ENCODE measurements at regions not wholly inside any gene's neighbourhood (a gene's known extent, or its start where the extent isn't known, plus 50 kb on each side); places are given as distances from the start of the nearest gene placed in this dataset.
"Not testable (repeated sequence)": the region's sequence is repeated elsewhere in the genome, so short reads cannot be mapped to it uniquely, and the experiment has no call there.

DNA sequence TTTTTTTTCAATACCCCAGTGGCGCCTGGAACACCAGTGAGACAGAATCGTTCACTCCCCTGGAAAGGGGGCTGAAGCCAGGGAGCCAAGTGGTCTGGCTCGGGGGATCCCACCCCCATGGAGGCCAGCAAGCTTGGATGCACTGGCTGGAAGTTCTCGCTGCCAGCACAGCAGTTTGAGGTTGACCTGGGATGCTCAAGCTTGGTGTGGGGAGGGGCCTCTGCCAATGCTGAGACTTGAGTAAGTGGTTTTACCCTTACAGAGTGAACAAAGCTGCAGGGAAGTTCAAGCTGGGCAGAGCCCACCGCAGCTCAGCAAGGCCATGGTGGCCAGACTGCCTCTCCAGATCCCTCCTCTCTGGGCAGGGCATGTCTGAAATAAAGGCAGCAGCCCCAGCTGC lies 276.2 kb upstream of the CNTN6 start:
- no peak for DNase-seq (ENCODE audit: low read depth in 2 of 2)

DNA sequence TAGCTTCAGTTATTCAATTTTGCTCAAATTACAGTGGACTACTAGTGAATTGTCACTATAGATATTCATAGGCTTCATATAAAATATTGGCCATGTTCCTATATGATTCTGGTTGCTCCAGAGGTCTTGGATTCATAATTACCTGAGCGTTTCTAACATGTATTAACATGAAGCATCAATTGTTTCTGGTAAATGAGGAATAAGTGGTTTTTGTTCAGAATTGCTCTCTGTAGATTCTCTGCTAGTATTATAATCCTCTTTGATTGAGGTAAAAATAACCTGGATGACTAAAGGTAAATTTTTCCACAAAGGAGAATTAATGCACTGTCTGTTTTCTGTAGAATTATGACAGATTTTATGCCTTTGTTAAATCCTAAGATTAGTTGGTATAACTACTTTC lies 258.1 kb upstream of the CNTN6 start:
- DNase-seq (ENCODE audit: low read depth in 2 of 2): no peak

DNA sequence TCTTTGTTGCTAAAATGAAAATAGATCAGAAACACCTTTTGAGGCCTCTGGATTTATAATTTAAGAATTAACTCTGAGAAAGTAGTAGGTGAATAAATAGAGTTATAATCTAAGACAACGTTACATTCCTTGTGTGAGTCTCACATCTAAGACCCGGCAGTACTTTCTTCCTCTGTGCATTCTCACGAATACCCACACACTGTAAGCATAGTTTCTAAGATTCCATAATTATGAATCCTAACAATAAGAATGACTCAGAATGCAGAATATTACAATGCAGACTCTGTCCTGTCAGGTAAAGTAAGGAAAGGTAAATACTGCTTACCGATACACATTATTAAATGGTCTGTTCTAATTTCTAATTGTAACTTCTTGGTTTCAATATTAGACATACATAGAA lies 257.7 kb upstream of the CNTN6 start:
- DNase-seq (ENCODE audit: low read depth in 2 of 2): no peak

DNA sequence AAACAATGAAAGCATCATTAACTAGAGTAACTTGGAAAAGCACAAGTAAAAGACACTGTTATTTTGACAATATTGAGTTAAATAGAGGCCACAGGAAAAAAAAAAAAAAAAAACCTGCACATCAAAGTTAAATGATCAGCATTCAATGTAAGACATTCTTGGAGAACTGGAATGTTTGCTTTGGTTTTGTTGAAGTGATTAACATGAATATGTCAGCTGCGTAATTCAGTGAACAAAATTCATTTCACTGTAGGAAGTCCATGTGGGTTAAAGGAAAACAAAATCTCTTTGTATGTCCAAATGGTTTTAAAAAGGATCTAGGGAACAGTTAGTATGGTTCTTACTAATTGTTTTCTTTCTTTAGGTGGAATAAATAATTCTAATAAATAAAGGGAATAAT lies 252.8 kb upstream of the CNTN6 start:
- DNase-seq (ENCODE audit: low read depth in 2 of 2): no peak

DNA sequence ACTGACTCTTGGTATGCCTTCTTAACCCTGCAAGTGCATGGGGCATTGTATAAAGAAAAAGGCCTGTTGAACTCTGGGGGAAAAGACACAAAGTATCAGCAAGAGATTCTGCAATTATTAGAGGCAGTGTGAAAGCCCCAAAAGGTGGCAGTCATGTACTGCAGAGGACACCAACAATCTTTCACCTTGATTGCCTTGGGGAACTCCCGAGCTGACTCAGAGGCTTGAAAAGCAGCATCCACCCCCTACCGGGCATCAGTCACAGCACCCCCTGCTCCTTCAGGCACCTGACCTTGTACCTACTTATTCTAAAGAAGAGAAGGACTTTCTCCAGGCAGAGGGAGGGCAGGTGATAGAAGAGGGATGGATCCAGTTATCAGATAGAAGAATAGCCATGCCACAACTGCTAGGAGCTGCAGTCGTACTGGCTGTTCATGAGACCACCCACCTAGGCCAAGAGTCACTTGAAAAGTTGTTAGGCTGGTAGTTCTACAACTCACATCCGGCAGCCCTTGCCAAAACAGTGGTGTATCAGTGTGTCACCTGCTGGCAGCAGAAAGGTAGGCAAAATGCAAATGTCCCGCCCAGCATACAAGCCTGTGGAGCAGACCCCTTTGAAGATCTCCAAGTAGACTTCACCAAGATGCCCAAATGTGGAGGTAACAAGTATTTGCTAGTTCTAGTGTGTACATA lies 241.6 kb upstream of the CNTN6 start:
- DNase-seq (ENCODE audit: low read depth in 2 of 2): no peak

DNA sequence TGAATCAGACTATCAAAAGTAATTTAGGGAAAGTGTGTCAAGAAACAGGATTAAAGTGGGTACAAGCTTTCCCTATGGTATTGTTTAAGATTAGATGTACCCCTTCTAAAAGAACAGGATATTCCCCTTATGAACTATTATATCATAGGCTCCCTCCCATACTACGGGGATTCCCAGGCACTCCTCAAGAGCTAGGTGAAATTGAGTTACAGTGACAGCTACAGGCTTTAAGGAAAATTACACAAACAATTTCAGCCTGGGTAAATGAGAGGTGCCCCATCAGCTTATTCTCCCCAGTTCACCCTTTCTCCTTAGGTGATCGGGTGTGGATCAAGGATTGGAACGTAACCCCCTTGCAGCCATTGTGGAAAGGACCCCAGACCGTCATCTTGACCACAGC lies 240.8 kb upstream of the CNTN6 start:
- DNase-seq (ENCODE audit: low read depth in 2 of 2): no peak

DNA sequence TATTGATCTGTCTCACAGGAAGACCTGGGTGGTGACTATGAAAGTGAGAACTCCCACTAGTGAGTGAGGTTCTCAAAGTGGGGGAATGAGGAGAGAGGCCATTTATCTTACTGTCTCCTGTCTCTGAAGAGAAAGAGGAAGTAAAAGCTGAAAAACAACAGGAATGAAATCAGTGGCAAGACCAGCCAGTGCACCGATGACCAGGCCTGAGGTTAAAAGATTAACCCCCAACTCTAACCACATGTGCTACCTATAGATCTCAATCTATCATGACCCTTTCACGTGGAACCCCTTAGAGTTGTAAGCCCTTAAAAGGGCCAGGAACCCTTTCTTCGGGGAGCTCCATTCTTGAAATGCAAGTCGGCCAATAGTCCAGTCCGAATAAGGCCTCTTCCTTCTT lies 239.3 kb upstream of the CNTN6 start:
- no peak for DNase-seq (ENCODE audit: low read depth in 2 of 2)

DNA sequence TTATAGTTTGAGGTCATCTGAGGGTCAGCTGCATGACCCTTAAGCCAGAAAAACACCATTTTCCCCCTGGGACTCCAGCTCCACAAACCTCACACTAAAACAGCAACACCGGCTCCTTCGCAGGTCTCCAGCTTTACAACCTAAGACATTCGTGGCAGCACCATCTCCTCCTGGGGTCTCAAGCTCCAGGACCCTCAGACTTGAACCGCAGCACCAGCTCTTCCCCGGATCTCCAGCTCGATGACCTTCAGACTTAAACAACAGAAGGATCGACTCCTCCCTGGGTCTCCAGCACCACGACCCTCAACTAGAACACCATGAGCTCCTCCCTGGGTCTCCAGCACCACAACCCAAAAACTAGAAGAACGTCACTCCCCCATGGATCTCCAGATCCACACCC lies 233.7 kb upstream of the CNTN6 start:
- DNase-seq (ENCODE audit: low read depth in 2 of 2): no peak

DNA sequence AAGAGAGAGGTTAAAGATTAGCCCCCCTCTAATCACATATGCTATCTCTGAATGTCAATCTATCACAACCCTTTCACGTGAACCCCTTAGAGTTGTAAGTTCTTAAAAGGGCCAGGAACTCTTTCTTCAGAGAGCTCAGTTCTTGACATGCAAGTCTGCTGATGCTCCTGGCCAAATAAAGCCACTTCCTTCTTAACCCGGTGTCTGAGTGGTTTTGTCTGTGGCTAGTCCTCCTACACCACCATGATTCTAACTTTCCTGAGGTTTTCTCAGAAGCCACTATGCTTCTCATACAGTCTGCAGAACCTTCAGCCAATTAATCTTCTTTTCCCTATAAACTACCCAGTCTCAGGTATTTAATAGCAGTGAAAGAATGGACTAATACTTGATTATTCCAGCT lies 231.1 kb upstream of the CNTN6 start:
- no peak for DNase-seq (ENCODE audit: low read depth in 2 of 2)

DNA sequence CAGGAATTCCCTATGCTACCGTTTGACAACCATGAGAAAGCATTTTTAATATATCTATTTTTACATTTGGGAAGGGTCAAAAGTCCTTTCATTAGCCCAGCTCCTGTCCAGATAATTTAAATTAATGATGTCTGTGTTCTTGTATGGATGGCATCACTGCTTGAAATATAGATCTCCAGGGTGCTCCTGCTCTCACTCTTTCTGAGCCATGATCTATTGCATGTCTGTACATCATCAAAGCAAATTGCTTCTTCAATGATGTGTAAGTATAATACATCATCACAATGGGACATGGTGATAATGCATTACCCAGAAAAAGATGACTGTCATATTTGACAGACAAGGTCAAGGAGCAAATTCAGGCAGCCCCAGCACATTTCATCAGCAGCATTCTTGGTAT lies 223.6 kb upstream of the CNTN6 start:
- DNase-seq (ENCODE audit: low read depth in 2 of 2): no peak

DNA sequence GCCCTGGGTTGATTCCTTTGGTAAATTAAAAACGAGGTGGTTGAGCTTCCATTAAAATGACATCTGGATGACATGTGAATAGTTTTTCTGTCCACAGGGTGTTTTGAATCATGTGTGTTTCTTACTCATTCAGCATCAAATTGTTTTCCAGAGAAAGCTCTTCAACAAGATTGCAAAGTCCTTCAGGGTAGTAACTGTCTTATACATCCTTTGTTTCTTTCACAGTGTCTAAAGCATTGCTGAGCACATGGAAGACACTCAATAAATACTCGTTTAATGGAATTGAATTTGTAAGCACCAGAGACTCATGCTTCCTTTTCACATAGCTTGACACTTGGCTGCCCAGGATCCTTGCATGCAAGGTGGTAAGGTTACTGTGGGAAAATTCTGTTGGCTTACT lies 223.1 kb upstream of the CNTN6 start:
- no peak for DNase-seq (ENCODE audit: low read depth in 2 of 2)

DNA sequence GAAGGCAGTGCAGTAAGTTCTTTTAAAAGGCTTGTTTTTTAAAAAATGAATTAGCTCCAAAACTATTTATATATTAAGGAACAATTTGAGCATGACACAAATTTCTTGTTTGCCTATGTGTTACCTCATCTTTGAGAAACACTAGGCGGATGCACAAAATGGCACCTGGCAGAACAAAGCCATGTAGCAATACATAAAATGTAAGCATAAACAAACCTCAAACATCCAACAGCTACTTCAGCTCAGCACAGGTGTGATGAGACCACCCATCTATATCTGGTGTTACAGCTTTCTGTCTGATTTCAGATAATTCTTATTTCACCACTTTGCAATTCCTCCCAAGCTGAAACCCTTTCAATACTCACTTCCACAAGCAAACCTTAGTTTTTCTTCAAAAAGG lies 221.2 kb upstream of the CNTN6 start:
- DNase-seq (ENCODE audit: low read depth in 2 of 2): no peak

DNA sequence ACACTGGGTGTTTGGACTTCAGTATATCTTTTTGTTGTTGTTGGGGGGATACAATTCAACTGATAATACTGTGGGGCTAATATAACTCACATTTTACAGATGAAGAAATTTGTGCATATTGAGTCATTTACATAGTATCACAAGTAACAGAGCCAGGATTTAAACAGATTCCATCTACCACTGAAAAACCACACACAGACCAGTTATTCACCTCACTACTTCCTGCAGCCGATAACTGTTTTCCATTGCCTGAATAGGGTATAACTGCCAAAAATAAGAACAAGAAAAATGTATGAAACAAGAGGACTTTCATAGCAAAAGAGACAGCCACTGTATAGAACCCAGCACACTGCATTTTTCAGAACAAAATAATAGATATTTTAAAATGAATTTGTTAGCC lies 215.8 kb upstream of the CNTN6 start:
- DNase-seq (ENCODE audit: low read depth in 2 of 2): peak in 1 of 2 experiments; percentile 3

DNA sequence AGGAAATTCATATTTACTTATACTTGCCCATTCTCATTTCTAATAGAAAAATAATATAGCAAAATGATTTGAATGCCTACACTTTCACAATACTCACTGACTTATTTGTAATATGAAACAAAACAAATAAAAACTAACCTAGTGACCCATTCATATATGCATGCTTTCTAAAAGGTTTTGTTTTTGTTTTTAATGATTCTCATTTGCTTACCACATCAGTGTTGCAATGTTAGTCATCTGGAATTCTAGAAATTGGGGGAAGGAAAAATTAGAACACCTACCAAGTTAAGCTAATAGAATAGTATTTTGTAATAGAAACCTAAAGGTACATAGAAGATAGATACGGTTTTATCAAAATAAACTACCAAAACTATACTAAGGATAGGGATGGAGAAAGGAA lies 214.1 kb upstream of the CNTN6 start:
- DNase-seq (ENCODE audit: low read depth in 2 of 2): no peak

DNA sequence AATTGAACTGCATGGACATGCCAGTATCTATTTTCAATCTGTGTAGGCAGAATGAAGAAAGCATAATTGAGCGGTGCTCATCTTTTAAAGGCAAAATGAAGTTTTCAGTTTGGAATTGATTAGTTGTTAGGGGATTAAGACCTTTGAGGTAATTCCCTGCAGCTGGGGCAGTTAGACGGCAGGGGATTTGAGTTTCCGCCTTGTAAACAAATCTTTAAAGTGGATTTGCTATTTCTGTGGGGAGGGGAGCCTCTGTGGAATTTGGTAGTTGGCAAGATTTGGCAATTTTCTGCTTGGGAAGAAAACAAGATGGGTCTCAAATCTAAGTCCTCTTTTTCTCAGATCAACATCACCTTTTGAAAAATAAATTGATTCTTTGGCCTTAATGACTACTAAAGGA lies 212.5 kb upstream of the CNTN6 start:
- DNase-seq (ENCODE audit: low read depth in 2 of 2): no peak

DNA sequence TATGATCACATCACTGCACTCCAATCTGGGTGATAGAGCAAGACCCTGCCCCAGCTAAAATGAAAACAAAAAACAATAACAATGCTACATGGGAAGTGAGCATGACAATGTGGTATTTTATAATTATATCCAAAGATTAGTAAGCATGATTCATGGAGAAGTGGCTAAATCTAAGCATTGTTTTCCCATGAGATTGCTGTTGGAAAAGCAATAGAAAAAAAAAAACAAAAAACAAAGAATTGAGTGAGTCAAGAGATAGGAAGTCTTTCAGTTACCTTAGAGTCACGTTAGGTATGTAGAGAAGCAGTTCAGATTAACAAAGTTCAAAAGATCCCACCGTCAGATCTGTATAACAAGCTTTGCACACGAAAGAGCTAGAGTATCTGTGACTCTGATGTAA lies 210.3 kb upstream of the CNTN6 start:
- DNase-seq (ENCODE audit: low read depth in 2 of 2): peak in 1 of 2 experiments; percentile 4

DNA sequence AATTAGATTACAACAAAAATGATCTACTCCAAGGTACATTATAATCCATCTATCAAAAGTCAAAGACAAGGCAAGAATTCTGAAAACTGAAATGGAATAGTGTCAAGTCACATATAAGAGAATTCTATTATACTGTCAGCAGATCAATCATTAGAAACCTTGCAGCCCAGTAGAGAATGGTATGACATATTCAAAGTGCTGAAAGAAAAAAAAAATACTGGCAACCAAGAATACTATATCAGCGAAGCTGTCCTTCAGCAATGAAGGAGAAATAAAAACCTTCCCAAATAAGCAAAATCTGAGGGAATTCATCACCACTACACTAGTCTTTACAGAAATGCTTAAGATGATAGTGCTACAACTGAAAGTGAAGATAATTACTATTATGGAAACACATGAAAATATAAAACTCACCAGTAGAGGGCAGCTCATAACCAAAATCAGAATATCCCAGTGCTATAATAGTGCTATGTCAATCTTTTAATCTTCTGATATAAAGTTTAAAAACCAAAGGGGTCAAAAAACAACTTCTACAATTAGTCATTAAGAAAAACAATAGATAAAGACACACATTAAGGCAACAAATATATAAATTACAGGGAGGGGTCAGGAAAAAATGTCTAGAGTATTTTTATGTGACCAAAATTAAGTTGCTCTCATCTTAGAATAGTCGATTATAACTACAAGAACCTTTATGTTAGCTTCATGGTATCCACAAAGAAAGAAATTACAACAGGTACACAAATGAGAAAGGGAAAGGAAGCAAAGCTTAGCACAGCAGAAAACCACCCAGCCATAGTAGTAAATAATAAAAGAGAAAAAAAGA lies 190.7 kb upstream of the CNTN6 start:
- DNase-seq (ENCODE audit: low read depth in 2 of 2): no peak

DNA sequence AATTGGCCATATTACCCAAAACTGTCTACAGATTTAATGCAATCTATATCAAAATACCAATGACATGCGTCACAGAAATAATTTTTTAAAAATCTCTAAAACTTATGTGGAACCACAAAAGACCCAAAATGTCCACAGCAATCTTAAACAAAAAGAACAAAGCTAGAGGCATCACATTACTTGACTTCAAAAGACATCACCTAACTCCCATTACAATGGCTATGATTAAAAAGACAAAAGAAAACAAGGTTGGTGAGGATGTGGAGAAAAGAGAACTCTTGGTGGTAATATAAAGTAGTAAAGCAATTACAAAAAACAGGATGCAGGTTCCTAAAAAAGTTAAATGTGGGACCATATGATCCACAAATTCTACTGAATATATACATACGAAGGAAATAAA lies 187.6 kb upstream of the CNTN6 start:
- DNase-seq (ENCODE audit: low read depth in 2 of 2): no peak

DNA sequence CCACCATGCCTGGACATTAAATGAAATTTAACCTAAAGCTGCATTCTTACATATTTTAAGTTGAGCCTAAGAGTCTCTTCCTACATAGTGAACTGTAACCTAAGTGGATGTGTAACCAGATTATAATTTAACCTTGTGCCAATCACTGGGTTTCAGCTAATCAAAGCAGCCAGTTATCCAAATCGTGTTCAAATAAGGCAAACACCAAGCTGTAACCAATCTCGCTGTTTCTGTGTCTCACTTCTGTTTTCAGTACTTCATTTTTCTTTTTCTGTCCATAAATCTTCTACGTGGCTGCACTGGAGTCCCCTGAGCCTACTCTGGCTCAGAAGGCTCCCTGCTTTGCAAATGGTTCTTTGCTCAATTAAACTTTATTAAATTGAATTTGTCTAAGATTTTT lies 186.1 kb upstream of the CNTN6 start:
- DNase-seq (ENCODE audit: low read depth in 2 of 2): no peak

DNA sequence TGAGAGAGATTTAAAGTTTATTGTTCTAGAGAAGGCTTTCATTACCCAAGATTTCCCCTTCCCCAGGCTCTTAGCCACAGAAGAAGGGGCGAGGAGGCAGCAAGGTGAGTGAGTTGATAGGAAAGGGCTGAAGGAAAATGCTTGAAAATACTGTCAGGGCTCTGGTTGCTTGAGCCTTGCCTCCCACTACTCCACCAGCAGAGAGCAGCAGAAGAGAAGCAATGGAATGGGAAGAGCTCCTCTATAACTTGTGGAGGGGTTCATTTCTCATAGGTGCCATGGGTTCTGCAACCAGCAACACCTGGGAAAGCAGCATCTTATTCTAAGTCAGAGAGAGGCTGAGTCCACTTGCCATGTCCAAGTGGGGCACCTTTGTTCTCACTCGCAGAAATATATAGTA lies 184.0 kb upstream of the CNTN6 start:
- no peak for DNase-seq (ENCODE audit: low read depth in 2 of 2)

DNA sequence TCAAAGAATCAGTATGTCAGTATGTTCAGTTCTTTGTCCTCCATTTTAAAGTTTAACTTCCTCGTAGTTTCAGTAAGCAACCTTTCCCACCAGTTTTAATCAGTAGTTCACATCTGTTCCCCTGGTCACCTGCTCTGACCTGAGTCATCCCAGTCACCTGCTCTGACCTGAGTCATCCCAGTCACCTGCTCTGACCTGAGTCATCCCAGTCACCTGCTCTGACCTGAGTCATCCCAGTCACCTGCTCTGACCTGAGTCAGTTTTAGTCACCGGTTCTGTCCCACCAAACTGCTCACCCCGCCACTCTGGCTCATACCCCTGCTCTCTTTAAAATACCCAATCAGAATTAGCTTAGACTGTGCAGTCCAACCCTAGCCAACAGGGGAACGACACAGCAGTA lies 180.1 kb upstream of the CNTN6 start:
- DNase-seq (ENCODE audit: low read depth in 2 of 2): not testable (repeated sequence)

DNA sequence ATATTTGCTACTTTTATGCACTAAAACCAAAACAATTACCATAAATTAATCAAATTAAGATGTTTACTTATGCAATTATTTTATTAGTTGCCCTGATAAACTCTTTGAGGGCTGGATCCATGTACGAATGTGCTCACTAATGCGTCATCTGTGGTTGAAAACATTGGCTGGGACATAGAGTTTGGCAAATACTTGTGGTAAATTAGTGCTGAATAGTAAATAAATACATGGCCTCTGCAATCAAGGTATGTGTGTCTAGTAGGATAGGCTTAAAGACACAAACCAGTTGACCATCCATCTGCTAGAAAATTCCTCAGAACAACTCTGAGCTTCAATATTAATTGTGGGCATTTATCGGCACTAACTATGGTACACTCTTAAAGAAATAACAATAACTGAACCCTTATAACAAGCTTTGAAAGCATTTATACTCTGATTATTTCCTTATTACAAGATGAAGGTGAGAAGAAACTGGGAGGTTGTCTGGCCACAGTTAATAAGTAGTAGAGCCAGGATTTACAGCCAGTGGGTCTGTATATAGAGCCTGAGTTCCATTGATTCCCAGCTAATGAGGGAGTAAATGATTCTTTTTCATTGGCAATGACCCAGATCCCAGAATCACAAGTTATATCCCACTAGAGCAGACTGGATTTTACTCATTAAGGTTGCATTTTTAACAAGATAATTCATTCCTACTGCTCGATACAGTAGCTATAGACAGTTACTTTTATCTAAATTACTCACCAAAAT lies 169.5 kb upstream of the CNTN6 start:
- DNase-seq (ENCODE audit: low read depth in 2 of 2): no peak

DNA sequence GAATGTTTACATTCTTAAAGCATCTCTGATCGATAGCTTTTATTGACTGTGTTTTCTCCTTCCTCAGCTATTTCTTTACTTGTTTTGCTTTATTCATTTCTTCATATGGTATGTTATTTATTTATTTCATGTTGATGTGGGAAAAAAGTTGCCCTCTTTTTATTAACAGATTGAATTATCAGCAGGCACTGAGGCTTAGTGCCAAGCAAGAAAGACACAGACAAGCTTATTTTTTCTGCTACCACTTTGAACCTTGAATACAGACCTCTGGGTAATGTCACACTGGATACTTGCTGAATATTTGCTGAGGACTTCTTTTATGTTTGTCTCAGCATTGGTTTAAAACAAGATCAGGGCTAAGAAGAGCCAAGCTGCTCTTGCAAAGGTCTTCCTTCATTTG lies 162.0 kb upstream of the CNTN6 start:
- no peak for DNase-seq (ENCODE audit: low read depth in 2 of 2)

Data from fibroblast of skin of left quadriceps (primary cell).